Embryonic facial prominence (tissue), 1 donor: ENCODE measurements at regions not wholly inside any gene's neighbourhood (a gene's known extent, or its start where the extent isn't known, plus 50 kb on each side); places are given as distances from the start of the nearest gene placed in this dataset.
A peak's percentile ranks its signal among the peaks of the same experiment; 100 is the strongest.
"Not testable (repeated sequence)": the region's sequence is repeated elsewhere in the genome, so short reads cannot be mapped to it uniquely, and the experiment has no call there.

Experiments
- DNase-seq: peaks from one replicate; pipeline ENCODE4 v3.0.0-alpha.2; 2016; ENCODE audit errors: extremely low spot score

- no peak for DNase-seq
These were observed 112.5 kb upstream of the NBPF11 start for GRCh38 chr1:148264374-148265276.

- DNase-seq = no peak
These were observed 111.8 kb upstream of the NBPF11 start for GRCh38 chr1:148263906-148264255.

- DNase-seq = peak; percentile 65
These were observed 111.2 kb upstream of the NBPF11 start for GRCh38 chr1:148263128-148263905.

- not testable (repeated sequence) for DNase-seq
These were observed 109.6 kb upstream of the NBPF11 start for GRCh38 chr1:148261684-148262083.

GRCh38 chr1:148257886-148258285 lies 105.8 kb upstream of the NBPF11 start:
- DNase-seq = not testable (repeated sequence)

GRCh38 chr1:148254611-148255429 lies 102.7 kb upstream of the NBPF11 start:
- DNase-seq = not testable (repeated sequence)

- DNase-seq = not testable (repeated sequence)
These were observed 101.7 kb upstream of the NBPF11 start for GRCh38 chr1:148253808-148254207.

- not testable (repeated sequence) for DNase-seq
These were observed 96.7 kb upstream of the NBPF11 start for GRCh38 chr1:148248798-148249197.

- not testable (repeated sequence) for DNase-seq
These were observed 94.3 kb upstream of the NBPF11 start for GRCh38 chr1:148246258-148246861.

GRCh38 chr1:148245843-148246242 lies 93.8 kb upstream of the NBPF11 start:
- DNase-seq = not testable (repeated sequence)

GRCh38 chr1:148245443-148245842 lies 93.4 kb upstream of the NBPF11 start:
- not testable (repeated sequence) for DNase-seq

GRCh38 chr1:148233250-148233649 lies 81.2 kb upstream of the NBPF11 start:
- not testable (repeated sequence) for DNase-seq

GRCh38 chr1:148228846-148229245 lies 76.8 kb upstream of the NBPF11 start:
- not testable (repeated sequence) for DNase-seq

- not testable (repeated sequence) for DNase-seq
These were observed 70.5 kb upstream of the NBPF11 start for GRCh38 chr1:148222399-148223159.

GRCh38 chr1:148221593-148221992 lies 69.5 kb upstream of the NBPF11 start:
- DNase-seq = not testable (repeated sequence)

GRCh38 chr1:148219229-148219628 lies 67.1 kb upstream of the NBPF11 start:
- not testable (repeated sequence) for DNase-seq

GRCh38 chr1:148211191-148211590 lies 59.1 kb upstream of the NBPF11 start:
- DNase-seq = not testable (repeated sequence)

- DNase-seq = not testable (repeated sequence)
These were observed 58.5 kb upstream of the NBPF11 start for GRCh38 chr1:148210624-148211023.

GRCh38 chr1:148210166-148210565 lies 58.1 kb upstream of the NBPF11 start:
- not testable (repeated sequence) for DNase-seq

- not testable (repeated sequence) for DNase-seq
These were observed 49.9 kb upstream of the NBPF11 start for GRCh38 chr1:148202013-148202412.
